ENCODE measurements at regions not wholly inside any gene's neighbourhood (a gene's known extent, or its start where the extent isn't known, plus 50 kb on each side); places are given as distances from the start of the nearest gene placed in this dataset.

DNA sequence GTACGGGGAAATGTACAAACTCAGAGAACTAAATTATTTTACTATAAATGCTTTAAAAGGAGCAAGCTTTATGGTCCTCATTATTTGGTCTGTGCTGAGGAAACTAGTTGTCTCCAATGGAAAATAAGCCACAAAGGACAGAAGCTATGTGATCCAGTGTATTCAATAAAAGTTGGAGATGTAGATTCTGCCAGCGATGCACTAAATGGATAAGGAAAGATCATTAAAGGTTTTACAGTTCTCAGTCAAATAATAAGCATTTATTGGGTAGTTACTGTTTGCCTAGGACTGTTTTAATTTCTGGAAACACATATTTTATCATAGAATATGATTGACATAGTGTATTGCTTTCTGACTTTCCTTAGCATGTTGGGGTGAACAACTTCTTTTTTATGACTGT, 458.9 kb upstream of the STXBP6 start:
- TF ChIP-seq, protein P1, sequence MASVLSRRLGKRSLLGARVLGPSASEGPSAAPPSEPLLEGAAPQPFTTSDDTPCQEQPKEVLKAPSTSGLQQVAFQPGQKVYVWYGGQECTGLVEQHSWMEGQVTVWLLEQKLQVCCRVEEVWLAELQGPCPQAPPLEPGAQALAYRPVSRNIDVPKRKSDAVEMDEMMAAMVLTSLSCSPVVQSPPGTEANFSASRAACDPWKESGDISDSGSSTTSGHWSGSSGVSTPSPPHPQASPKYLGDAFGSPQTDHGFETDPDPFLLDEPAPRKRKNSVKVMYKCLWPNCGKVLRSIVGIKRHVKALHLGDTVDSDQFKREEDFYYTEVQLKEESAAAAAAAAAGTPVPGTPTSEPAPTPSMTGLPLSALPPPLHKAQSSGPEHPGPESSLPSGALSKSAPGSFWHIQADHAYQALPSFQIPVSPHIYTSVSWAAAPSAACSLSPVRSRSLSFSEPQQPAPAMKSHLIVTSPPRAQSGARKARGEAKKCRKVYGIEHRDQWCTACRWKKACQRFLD (CRISPR knock-in tag; IDR thresholded peaks at IDR 0.05): no peak
- no peak for TF ChIP-seq ZKSCAN1 (IDR thresholded peaks at IDR 0.05; ENCODE audit: low read depth, low read length)
- no peak for TF ChIP-seq ZFX (CRISPR knock-in tag; IDR thresholded peaks at IDR 0.05)
- TF ChIP-seq KAT7 (CRISPR knock-in tag; IDR thresholded peaks at IDR 0.05; ENCODE audit: borderline replicate concordance): no peak
- TF ChIP-seq ESRRA (IDR thresholded peaks at IDR 0.05; ENCODE audit: borderline replicate concordance, low read depth): no peak
- TF ChIP-seq EZH2 (IDR thresholded peaks at IDR 0.05; ENCODE audit: borderline replicate concordance, low read depth, low read length): no peak
- no peak for TF ChIP-seq CREM (IDR thresholded peaks at IDR 0.05; ENCODE audit: low read depth)
- TF ChIP-seq CHD2 (IDR thresholded peaks at IDR 0.05; ENCODE audit: low read depth, low read length): no peak
- TF ChIP-seq GATAD2B (IDR thresholded peaks at IDR 0.05; ENCODE audit: borderline replicate concordance): no peak
- no peak for TF ChIP-seq ZNF431 (CRISPR knock-in tag; IDR thresholded peaks at IDR 0.05)
- no peak for TF ChIP-seq TRIM24 (IDR thresholded peaks at IDR 0.05)
- TF ChIP-seq, protein P2, sequence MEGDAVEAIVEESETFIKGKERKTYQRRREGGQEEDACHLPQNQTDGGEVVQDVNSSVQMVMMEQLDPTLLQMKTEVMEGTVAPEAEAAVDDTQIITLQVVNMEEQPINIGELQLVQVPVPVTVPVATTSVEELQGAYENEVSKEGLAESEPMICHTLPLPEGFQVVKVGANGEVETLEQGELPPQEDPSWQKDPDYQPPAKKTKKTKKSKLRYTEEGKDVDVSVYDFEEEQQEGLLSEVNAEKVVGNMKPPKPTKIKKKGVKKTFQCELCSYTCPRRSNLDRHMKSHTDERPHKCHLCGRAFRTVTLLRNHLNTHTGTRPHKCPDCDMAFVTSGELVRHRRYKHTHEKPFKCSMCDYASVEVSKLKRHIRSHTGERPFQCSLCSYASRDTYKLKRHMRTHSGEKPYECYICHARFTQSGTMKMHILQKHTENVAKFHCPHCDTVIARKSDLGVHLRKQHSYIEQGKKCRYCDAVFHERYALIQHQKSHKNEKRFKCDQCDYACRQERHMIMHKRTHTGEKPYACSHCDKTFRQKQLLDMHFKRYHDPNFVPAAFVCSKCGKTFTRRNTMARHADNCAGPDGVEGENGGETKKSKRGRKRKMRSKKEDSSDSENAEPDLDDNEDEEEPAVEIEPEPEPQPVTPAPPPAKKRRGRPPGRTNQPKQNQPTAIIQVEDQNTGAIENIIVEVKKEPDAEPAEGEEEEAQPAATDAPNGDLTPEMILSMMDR (IDR thresholded peaks at IDR 0.05 in 2 of 3, conservative IDR thresholded peaks at IDR 0.05 in 1 of 3; ENCODE audit: insufficient read depth in 2 of 3, low read depth in 1 of 3, low read length in 3 of 3): no peak

Measured in K562 (cell line).